ENCODE measurements at regions not wholly inside any gene's neighbourhood (a gene's known extent, or its start where the extent isn't known, plus 50 kb on each side); places are given as distances from the start of the nearest gene placed in this dataset.

DNA sequence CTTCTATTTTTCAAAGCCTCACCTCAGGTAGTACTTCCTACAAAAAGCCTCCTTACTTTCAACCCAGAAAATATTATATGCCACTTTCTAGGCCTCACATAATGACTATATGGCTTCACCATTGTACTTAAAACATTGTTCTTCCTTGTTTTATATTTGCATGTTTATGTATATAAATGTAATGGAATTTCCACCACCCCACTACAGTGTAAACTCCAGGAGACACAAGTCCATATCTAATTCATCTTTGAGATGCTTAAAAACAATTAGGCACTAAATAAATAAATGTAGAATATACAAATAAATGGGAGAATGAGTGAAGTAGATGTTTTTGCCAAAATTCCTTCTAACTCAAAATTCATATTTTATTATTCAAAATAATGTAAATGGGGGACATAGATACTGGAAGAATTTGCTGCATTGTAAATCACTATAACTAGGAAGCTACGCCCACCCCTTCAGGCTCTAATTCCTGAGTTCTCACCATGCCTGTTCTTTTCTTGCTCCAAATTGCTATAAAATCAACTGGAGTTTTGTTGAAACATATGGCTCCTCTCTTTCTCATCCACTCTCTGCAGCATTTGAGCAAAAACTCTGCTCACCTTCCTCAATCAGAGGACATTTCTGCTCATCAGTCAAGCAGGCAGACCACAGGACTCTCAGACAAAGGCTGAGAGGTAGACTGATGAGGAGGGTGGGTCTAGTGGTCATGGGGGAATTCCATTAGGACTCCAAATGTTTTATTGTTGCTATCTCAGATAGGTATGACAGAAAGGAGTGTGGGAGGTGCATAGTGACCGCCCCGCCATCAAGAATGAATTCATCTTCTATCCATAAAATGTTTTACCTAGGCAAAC lies 243.0 kb downstream of the HNMT start:
- no peaks in the 10 kb centered on the region for H3K9me3 ChIP-seq (replicated peaks; ENCODE audit: control insufficient read depth, insufficient read depth, low read length)
- no TSS peak for BruUV-seq (replicated peaks)
- no peak overlapping the region for H3K27ac ChIP-seq (ENCODE audit: insufficient read depth, low read depth, low read length)
- POLR2A ChIA-PET, result no interaction called here
- TF ChIP-seq EZH2 (IDR thresholded peaks at IDR 0.05; ENCODE audit: borderline replicate concordance, low read depth, low read length, severe bottlenecking) (no peak), POLR2AphosphoS5 (IDR thresholded peaks at IDR 0.05; ENCODE audit: insufficient read depth, low read depth, low read length) (no peak), GATA2 (IDR thresholded peaks at IDR 0.05; ENCODE audit: insufficient read depth, insufficient read length, low read depth, low read length) (no peak), JUN (IDR thresholded peaks at IDR 0.05; ENCODE audit: borderline replicate concordance, insufficient read depth, insufficient read length, low read depth) (no peak)
- TF ChIP-seq, protein P1, sequence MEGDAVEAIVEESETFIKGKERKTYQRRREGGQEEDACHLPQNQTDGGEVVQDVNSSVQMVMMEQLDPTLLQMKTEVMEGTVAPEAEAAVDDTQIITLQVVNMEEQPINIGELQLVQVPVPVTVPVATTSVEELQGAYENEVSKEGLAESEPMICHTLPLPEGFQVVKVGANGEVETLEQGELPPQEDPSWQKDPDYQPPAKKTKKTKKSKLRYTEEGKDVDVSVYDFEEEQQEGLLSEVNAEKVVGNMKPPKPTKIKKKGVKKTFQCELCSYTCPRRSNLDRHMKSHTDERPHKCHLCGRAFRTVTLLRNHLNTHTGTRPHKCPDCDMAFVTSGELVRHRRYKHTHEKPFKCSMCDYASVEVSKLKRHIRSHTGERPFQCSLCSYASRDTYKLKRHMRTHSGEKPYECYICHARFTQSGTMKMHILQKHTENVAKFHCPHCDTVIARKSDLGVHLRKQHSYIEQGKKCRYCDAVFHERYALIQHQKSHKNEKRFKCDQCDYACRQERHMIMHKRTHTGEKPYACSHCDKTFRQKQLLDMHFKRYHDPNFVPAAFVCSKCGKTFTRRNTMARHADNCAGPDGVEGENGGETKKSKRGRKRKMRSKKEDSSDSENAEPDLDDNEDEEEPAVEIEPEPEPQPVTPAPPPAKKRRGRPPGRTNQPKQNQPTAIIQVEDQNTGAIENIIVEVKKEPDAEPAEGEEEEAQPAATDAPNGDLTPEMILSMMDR (IDR thresholded peaks at IDR 0.05; ENCODE audit: extremely low read depth in 1 of 2, insufficient read depth in 1 of 2, low read depth in 1 of 2, low read length in 2 of 2), result no peak
- CTCF ChIA-PET, result no interaction called here
- dilution Hi-C loops (cut with MboI; ENCODE audit: extremely low pct_ligation_motif_present, low sequenced_read_pairs) (no loop called here), intact Hi-C loops (cut with micrococcal nuclease) (no loop called here)
- H3K4me2 ChIP-seq (ENCODE audit: insufficient read depth, low read length), result no peak overlapping the region
- no peaks in the 10 kb centered on the region for H3K79me2 ChIP-seq (ENCODE audit: control insufficient read depth, insufficient read depth, low read length)
- no peaks in the 10 kb centered on the region for H3K36me3 ChIP-seq (ENCODE audit: control insufficient read depth in 2 of 2, extremely low read depth in 1 of 2, insufficient read depth in 2 of 2, low read length in 2 of 2)
- FAIRE-seq (no peak), DNase-seq (ENCODE audit: low read depth, low spot score) (no peak)
- H2AFZ ChIP-seq (ENCODE audit: low read depth, low read length), result no peak overlapping the region
- H3K9me1 ChIP-seq (replicated peaks; ENCODE audit: control insufficient read depth, extremely low read depth, insufficient read depth, low read length), result no peaks in the 10 kb centered on the region
- no peak overlapping the region for H3K4me3 ChIP-seq (replicated peaks in 1 of 3; ENCODE audit: insufficient read depth in 1 of 3, low read depth in 1 of 3, low read length in 3 of 3)
- no peak overlapping the region for H3K9ac ChIP-seq (replicated peaks; ENCODE audit: extremely low read depth, insufficient read depth, low read length)
- no peaks in the 10 kb centered on the region for H3K27me3 ChIP-seq (ENCODE audit: control insufficient read depth in 2 of 2, insufficient read depth in 2 of 2, low read length in 2 of 2)
- no peaks in the 10 kb centered on the region for H4K20me1 ChIP-seq (replicated peaks; ENCODE audit: control insufficient read depth, extremely low read depth, insufficient read depth, low read length)
- H3K4me1 ChIP-seq (ENCODE audit: control insufficient read depth, extremely low read depth, insufficient read depth, low read length), result peaks cover 11% of the 10 kb centered on the region

All from endothelial cell of umbilical vein (primary cell).